Activated CD4-positive, alpha-beta T cell treated with anti-CD3 and anti-CD28 coated beads, Interleukin-2, Interleukin-4, amounts not matched to agents 100 ng/mL and 50 ng/mL, durations not matched to agents 16 hours and 8 hours (primary cell): ENCODE measurements at regions not wholly inside any gene's neighbourhood (a gene's known extent, or its start where the extent isn't known, plus 50 kb on each side); places are given as distances from the start of the nearest gene placed in this dataset.
"Not testable (repeated sequence)": the region's sequence is repeated elsewhere in the genome, so short reads cannot be mapped to it uniquely, and the experiment has no call there.

ENCODE experiments used
- DNase-seq: peaks from one replicate; pipeline ENCODE4 v3.0.0-alpha.2; 2020; ENCODE audit warnings: low spot score

DNA sequence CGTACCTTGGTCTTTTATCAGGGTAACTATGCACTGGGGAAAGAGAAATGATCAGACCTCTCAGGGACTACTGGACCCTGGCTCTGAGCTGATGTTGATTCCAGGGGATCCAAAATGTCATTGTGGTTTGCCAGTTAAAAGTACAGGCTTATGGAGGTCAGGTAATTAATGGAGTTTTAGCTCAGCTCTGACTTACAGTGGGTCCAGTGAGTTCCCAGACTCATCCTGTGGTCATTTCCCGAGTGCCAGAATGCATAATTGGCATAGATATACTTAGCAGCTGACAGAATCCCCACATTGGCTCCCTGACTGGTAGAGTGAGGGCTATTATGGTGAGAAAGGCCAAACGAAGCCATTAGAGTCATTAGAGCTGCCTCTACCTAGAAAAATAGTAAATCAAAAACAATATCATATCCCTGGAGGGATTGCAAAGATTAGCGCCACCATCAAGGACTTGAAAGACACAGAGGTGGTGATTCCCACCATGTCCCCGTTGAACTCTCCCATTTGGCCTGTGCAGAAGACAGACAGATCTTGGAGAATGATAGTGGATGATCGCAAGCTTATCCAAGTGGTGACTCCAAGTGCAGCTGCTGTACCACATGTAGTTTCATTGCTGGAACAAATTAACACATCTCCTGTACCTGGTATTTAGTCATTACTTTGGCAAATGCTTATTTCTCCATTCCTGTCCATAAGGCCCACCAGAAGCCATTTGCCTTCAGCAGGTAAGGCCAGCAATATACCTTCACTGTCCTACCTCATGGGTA lies 152.4 kb downstream of the THBS2 start:
- DNase-seq = no peak

DNA sequence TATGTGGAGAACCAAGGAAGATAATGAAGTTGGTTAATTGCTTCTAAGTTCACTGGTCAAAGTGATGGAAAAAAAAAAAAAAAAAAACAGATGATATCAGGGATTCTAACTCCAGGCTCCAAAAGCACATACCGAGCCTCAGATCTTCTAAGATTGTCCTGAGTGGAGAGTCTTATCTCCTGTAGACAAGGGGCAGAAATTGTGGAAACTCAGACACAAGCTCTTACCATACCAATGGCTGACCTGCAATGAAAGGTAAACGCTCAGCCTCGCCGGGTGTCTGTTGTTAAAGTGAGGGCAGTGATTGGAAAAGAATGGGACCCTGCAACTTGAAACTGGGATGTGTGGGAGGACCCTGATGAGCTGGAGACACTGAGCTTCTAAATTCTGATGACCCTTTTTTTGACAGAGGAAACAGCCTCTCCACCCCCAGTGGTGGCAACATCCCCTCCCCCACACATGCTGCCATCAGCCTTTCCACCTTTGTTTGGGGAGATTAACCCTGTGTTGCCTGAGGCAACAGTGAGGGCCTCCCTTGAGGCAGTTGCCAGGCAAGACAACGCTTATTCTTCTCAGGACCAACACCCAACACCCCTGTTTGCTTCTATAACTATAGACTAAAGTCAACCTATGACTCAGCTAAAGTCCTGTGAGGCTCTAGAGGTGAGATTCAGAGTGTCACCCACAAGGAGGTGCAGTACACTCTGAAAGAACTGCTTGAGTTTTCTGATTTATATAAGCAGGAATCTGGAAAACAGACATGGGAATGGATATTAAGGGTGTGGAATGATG lies 154.0 kb downstream of the THBS2 start:
- no peak for DNase-seq

DNA sequence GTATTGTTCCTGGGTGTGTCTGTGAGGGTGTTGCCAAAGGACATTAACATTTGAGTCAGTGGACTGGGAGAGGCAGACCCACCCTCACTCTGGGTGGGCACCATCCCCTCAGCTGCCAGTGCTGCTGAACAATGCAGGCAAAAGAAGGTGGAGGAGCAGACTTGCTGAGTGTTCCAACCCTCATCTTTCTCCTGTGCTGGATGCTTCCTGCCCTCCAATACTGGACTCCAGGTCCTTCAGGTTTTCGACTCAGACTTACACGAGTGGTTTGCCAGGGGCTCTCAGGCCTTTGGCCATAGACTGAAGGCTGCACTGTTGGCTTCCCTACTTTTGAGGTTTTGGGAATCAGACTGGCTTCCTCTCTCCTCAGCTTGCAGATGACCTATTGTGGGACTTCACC lies 155.0 kb downstream of the THBS2 start:
- DNase-seq = not testable (repeated sequence)

- DNase-seq = no peak
Observed at GRCh38 chr6:169098116-169098515, 155.5 kb downstream of the THBS2 start.

DNA sequence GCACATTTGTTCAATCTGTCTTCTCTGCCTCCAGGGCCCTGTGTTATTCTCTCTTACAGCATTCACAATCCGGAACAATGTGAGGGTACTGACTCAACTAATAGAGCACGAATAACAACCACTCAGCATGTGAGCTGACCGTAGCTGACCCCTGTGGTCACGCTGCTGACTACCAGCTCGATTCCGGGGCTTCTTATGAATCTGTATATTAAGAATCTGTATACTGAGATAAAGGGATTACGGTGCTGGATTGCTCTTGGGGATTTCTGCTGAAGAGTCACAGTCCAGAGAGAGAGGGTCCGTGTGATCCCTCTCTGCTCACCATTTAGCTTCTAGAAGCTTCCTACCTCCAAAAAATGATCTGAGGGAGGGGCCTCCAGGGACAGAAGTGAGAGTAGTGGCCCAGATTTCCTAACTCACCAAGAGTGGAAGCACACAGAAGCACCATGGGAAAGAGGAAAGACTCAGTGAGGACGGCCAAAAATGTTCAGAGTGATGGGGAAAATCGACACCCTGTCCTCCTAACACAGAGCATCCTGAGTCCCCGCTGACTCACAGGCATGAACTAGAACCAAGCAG lies 156.2 kb downstream of the THBS2 start:
- DNase-seq = no peak

GRCh38 chr6:169096388-169096787 lies 157.3 kb downstream of the THBS2 start:
- no peak for DNase-seq

DNA sequence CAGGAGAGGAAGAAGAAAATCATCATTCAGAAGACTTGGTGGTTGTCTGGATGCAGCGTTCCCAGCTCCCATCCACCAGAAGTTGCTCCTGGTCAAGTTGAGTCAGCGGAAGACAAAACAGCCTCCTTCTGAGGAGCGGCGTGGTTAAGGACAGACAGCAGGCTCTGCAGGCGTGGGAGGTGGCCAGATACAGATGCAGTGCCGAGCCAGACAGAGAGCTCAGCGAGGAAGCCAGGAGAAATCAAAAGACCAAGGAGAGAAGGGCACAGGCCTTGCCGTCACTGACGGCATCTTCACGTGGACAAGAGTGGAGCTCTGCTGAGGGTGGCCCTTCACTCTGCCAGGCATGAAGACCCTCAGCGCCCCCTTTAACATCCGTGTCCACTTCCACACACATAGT lies 158.5 kb downstream of the THBS2 start:
- DNase-seq = no peak

DNA sequence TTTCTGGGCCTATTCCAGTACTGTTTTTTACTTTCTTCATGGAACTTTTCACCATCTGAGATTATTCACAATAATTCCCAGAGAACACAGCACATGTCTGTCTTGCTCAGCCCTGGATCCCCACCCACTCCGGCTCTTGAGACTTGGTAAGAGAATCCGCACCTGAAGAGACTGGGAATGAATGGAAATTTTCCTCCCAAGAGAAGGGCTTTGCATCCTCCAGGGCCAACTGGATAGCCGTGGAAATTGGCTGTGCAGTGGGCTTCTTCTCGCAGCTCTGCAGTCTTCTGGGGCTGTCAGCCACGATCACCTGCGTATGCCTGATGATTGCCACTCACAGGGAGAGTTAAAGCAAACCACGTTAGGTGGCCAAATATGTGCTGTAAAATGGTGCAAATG lies 159.1 kb downstream of the THBS2 start:
- no peak for DNase-seq

- no peak for DNase-seq
Observed at GRCh38 chr6:169093770-169094551, 159.7 kb downstream of the THBS2 start.

DNA sequence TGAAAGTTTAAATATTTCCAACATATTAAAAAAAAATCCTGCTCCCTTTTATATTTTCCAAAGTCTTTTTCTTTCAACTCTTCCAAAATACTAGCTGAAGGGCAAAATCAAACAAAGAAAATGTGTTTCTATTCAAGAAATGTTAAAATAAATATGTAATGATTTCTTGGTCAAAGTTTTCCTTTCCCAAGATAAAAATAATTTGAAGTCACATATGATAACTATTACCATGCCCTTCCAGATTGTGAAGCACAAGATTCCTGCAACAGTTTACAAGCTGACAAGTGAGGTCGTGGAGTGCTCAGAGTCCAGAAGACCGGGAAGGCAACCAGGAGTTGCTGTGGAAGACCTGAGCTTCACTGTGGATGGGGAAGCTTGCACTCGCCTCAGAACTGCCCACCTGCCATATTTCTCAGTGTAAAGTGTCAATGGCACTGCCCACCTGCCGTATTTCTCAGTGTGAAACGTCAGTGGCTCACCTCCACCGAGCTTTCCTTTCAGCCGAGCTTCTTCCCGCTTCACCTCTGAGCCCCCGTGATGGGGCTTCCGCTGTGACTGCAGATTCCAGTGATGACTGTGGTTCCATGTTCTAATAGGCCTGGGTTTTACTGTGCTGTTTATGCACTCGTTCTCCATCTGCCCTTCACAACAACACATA lies 160.5 kb downstream of the THBS2 start:
- no peak for DNase-seq

GRCh38 chr6:169092375-169092774 lies 161.3 kb downstream of the THBS2 start:
- DNase-seq = no peak

DNA sequence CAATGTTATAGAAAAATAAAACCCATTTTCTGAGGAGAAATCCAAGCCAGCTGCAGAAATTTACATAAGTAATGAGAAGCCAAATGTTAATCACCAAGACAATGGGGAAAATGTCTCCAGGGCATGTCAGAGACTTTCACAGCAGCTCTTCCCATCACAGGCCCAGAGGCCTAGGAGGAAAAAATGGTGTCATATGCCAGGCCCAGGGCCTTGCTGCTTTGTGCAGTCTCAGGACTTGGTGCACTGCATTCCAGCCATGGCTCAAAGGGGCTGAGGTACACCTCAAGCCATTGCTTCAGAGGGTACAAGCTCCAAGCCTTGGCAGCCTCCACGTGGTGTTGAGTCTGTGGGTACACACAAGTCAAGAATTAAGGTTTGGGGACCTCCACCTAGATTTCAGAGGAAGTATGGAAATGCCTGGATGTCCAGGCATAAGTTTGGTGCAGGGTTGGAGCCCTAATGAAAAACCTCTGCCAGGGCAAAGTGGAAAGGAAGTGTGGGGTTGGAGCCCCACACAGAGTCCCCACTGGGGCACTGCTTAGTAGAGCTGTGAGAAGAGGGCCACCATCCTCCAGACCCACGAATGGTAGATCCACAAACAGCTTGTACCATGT lies 163.0 kb downstream of the THBS2 start:
- DNase-seq = not testable (repeated sequence)

GRCh38 chr6:169088762-169089161 lies 164.9 kb downstream of the THBS2 start:
- no peak for DNase-seq

- no peak for DNase-seq
Observed at GRCh38 chr6:169087443-169088041, 166.1 kb downstream of the THBS2 start.

DNA sequence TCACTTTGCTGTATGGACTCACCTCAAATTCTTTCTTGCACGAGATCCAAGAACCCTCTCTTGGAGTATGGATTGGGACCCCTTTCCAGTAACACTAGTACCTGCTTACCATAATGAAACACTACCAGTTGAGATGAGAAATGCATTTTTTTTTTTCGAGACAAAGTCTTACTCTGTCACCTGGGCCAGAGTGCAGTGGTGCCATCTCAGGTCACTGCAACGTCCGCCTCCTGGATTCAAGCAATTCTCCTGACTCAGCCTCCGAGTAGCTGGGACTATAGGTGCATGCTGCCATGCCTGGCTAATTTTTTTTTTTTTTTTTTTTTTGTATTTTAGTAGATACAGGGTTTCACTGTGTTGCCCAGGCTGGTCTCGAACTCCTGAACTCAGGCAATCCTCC lies 167.0 kb downstream of the THBS2 start:
- not testable (repeated sequence) for DNase-seq

DNA sequence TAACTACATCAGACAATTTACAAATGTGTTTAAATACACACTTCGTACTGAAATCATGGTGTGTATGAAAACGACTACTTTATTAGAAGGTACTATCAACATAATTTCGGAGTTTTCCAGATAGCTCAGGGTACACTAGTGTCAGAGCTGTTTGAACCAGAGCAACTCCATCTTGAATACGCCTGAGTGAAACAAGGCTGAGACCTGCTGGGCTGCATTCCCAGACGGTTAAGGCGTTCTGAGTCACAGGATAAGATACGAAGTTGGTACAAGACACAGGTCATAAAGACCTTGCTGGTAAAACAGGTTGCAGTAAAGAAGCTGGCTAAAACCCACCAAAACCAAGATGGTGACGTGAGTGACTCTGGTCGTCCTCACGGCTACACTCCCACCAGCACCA lies 167.6 kb downstream of the THBS2 start:
- DNase-seq = no peak

DNA sequence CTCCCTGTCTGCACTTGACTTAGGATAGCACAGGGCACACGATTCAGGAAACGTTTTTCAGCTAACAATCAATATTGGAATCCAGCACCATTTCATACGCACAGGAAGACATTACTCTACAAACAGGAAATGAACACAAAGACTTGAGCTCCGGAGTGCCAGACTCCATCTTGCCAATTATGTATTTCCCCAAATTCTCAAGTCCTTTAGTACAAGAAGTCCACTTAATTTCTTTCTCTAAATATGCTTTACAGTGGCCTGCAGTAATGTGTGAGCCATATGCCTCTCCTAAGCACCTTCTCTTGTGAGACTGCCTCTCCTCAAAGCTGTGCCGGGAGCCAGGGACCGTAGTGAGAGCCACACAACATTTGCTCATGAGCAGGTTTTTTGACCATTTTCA lies 168.2 kb downstream of the THBS2 start:
- DNase-seq = no peak

DNA sequence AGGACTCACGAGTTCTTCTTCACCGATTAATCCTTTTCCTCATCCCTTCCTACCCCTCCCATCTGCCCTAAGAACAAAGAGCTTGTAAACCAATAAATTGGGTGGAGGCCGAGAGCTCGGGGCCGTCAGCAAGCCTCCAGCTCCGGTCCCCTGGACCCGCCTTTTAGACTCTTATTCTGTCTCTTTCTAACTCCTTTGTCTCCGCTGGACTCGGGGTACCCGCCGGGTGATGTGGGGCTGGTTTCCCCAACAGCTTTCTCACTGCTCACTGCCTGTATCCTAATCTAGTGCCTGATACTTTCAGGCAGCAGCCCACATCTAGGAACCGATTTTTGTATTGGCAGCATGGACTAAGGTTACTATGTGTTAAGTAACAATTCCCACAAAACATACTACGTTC lies 169.1 kb downstream of the THBS2 start:
- DNase-seq = not testable (repeated sequence)

DNA sequence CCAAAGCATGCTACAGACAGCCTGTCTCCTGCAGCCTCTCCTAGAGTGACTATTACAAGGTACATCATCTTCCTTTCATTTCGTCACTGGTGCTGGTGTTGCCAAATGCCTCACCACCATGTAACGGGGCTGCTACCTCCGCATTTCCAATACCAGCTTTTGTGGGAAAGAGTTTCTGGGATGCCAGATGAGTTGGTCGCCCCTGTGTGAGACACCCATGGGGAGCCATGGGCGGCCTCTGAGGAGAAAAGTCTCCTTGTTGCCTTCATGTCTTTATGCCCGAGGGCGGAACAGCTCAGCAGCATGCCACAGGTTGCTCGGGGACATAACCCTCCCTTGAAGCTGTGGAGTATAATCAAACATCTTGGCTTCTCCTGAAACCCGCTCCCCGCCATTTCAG lies 169.6 kb downstream of the THBS2 start:
- DNase-seq = no peak

- DNase-seq = no peak
Observed at GRCh38 chr6:169083508-169083874, 170.2 kb downstream of the THBS2 start.
